C1 segment of cervical spinal cord (tissue), 14 donors: ENCODE measurements at regions not wholly inside any gene's neighbourhood (a gene's known extent, or its start where the extent isn't known, plus 50 kb on each side); places are given as distances from the start of the nearest gene placed in this dataset.

Source experiments
- DNase-seq, 14 donors: peaks; one replicate each; lab custom pipeline; 2025; lab: John Stamatoyannopoulos, UW

DNA sequence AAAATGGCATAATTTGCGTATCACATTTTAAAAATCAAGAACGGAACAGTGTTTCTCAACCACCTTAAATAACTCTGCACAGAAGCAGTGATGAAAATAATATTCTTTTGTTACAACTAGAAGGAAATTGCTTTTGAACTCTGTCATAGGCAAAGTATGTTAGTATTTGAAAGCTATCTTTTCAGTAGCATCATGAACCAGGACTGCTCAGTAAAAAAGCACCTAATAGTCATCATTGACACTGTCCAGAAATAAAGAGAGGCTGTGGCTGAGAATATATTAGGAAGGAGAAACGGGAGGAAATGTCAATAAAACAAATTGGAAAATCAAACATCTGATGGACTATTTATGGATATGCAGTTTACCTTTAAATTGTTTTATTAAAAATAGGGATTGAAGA, 237.2 kb upstream of the AKR1E2 start:
- DNase-seq = no peak

DNA sequence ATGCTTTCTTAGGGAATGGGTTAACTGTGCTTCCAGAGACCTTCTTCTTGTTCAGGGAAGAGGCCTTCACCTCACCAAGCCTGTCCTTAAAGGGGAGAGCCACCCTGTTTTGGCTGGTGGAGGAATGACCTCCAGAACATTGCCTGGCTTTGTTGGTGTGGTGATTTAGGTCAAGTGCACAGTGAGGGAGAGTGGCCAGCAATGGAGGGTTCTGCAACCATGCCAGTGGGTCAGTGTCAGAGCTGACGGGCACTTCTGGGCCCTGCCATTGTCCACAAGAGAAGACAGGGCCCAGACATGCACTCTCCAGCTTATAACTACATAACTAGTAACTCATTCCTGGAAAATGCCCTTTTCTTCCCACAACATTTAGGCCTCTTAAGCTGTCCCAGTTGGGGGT, 238.5 kb upstream of the AKR1E2 start:
- no peak for DNase-seq

DNA sequence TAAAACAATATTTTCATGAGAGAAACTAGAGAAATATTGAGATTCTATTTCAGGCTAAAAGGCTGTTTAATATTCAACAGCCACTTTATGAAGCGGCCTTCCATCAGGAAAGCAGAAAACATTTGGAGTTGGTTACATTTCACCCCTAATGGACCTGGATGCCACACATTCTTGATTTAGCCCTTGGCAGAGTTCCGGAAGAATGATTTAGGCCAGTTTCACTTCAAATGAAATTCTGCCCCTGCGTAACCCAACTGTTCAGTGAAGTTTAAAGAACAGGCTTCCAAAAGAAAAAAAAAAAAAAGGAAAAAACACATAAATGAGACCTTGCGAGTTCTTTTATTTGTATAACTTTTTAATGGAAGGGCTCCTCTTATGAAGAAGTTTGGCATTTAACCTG, 239.2 kb upstream of the AKR1E2 start:
- no peak for DNase-seq

DNA sequence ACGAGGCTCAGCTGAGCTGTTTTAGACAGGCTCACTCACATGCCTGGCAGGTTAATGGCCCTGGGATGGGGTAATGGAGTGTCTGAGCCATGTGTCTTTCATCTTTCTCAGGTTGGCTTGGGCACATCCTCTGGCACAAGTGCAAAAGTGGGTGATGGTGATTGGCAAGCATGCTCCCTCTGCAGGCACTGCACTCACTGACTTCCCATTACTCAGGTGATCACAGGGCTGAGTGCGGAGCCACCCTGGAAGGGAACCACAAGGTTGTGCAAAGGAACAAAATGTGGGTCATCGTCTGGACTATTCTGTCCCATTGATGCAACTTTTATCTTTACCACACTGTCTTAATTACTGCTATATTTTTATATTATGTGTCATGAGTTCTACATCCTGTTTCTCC, 244.1 kb upstream of the AKR1E2 start:
- DNase-seq = no peak

DNA sequence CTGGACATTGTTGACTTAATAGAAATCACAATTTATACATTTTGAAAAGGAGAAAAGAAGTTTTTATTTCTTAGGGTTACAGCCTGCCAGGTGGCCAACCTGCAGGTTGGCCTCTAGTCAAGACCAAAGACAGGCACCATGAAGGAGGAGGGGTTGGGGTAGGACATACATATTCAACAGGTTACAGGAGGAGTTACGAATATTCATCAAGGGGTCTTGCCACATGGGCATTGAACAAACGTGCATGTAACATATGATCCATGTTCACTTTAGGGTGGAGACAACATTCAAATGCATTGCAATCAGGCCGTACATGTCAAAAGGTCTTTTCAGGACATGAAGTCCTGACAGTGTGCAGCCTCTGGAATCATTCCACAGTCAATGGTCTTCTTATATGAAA, 246.2 kb upstream of the AKR1E2 start:
- no peak for DNase-seq

DNA sequence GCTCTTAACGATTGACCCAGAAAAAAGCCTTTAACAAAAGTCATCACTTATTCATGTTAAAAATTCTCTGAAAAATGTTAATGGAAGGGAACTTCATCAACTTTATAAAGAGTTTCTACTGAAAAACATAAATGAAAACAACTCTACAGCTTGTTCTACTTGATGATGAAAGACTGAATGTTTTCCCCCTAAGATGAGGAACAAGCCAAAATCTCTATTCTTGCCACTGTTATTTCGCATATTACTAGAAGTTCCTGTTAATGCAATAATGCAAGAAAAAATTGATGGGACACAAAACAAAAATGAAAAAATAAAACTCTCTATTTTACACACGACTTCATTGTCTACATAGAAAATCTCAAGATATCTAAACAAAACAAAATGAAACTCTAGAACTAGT, 249.8 kb upstream of the AKR1E2 start:
- no peak for DNase-seq

DNA sequence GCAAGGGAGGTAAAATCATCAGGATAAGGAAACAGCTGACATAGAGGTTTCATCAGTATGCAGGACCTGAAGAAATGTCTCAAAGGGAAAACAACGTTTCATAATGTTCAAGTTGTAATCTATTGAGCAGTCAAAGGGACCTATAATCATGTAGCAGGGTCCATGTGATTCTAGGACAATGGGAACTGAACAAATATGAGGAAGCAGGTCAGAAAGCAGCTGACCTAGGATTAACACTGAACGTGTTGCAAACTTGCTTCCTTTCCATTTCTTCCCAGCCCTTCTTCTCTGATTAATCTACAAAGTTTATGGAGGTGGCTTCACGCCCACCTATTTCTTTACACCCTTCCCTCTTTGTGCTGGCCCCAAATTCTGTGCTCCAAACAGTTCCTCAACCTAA, 256.9 kb upstream of the AKR1E2 start:
- DNase-seq = no peak

DNA sequence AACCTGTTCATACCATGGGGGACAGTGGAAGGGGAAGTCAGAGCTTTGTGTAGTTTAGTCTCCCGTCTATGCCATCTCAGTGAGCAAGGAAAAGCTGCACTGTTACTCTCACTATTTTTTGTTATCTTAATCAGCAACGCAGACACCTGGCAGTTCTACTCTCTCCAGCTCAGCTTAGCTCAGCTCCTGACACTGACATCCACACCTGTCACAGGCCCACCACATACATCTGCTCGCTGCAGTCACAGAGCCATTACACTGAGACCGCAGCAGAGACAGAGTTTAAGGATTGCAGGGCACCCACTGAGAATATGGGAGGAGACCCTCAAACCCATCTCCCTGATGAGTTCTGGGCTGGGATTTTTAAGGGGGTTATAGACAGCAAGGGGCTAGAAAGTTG, 257.3 kb upstream of the AKR1E2 start:
- no peak for DNase-seq

DNA sequence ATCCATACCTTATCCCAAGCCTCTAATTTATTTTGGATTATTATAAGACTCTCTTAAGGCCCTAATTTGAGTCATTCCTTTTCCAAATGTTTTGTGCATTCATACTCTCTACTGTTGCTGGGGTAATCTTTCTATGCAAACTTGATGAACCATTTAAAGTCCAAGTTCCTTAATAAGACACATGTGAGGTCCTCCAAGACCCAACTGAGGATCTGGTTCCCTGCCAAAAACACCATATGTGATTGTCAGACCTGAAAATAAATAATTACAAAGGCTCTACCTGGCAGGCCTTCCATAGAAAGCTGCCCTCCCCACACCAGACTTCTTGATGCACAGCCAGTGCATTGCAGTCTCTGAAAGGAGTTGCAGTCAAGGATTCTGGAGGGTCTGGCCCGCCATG, 257.9 kb upstream of the AKR1E2 start:
- no peak for DNase-seq

DNA sequence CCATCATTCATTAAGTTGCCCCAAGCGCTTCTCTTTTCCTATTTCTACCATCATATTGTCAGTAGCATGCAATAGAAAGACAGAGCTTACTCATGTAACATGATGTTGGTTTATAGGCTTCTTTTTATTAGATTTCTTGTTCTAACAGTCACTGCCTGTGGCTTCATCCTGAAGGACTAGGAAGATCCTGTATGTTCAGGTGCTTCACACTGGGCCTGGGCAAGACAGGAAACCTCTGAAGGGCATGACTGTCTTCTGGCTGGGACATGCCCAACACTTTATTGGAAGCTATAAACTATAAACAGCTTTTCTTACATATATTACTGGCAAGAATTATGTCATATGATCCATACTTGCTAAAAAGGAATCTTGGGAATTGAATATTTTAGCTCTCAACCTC, 258.4 kb upstream of the AKR1E2 start:
- DNase-seq = no peak

DNA sequence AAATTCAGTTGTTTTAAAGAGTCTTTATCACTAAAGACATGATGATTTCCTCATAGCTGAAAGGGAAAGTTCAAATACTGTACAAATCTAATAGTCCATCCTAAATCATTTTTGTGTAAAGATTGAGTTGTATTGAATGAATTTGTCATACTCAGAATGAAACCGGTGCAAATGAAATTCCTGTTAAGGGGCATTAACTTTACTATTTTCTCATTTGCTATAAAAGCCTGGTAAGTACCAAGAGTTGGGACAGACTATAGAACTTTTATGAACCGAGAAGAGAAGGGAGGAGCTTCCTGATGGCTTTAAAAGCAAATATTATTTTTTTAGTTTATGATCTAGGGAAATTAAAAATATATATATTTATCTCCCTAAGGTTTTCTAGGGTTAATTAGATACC, 260.0 kb upstream of the AKR1E2 start:
- DNase-seq = no peak

DNA sequence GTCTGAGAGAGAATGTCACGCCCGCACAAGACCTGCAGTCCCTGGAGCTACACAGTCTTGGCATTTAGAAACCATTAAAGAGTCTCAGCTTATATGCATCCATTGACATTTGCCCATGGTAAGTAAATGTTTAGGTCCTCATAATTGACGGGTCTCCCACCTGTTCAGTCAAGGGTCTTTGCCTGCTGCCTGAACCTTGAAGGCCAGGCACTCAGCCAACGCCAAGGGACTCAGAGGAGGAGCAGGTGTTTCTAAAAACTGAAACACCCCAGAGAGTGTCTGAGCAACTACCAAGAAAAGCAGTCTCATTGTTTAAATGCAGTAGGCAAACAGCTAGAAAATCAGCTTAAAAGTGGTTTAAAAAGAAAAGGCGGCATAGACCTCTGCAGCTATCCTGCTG, 264.7 kb upstream of the AKR1E2 start:
- DNase-seq = no peak

DNA sequence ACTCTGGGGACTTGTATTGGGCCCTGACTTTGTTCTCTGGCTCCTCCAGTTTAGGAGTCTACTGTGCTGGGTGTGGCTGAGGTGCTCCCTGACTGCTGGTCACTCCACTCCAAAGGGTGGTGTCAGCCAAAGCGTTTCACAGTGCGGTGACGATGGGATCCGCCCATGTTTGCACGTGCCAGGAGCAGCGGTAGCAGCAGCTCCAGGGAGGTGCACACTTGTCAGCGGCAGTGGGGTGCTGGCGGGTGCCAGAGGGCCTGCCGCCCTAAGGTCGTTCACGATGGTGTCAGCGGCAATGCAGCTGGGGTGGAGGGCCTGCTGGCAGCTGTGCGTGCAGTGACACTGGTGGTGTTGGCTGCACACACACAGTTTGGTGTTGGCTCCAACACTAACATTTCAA, 268.5 kb upstream of the AKR1E2 start:
- DNase-seq = no peak

DNA sequence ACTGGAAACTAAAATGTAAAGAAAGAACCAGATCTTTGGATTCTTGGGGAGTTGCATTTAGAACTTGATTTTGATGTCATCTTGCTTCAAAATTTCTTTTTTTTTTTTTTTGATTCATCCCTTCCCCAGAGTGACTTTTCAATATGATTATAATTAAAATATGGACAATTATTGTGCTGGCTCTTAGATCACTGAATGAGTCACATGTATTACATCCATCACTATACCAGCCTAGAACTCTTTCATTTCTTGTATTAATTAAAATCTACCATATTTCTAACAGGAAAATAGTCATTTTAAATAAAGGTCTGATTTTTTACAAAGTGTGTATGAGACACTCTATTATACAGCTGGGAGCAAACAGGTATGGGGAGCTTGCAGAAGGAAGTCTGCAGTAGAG, 269.5 kb upstream of the AKR1E2 start:
- no peak for DNase-seq

DNA sequence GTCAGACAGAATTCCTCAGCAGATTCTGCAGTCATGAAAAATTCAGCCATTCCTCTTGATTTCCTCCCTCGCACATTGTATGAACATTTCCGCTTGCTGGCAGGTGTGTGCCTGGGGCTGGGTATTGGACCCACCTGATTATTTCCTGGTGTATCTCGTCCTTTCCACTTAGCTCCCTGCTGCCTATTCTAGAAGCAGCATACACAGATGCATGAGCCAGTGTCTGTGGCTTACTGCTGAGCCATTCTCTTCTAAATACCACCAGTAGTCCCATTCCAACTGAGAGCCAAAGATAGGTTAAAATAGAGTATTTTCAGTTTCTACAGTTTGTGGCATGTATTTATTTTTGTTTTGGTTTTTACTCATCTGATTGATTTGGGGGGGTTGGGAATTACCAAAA, 270.1 kb upstream of the AKR1E2 start:
- no peak for DNase-seq

DNA sequence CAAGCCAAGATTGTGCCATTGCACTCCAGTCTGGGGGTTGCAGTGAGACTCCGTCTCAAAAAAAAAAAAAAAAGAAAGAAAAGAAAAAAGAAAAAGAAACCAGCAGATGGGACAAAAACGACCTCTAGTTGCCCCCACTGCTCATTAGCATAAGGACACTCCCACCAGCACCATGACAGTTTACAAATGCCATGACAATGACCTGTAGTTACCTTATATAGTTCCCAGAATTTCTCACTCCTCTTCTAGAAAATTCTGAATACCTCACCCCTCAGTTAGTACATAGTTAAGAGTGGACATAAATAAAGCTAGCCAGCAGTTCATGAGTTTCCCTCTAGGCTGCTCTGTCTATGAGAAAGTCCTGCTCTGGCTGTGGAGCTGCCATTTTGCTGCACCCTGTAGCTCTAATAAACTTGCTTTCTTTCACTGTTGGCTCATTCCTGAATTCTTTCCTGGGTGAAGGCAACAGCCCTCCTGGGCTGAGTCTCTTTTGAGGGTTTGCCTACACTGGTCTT, 276.8 kb upstream of the AKR1E2 start:
- no peak for DNase-seq

DNA sequence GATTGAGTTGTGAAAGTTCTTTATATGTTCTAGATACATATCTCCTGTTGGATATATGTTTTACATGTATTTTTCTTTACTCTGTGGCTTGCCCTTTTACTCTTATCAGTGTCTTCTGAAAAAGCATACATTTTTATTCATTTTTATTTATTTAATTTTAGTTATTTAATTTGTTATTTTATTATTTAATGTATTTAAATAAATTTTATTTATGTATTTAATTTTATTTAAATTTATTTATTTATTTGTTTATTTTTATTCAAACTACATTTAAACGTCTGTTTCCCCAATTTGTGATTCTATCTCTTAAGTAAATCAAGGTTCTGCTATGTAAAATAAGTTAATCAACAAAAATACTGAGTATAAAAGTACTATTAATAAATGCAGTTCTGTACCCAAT, 279.1 kb upstream of the AKR1E2 start:
- no peak for DNase-seq

DNA sequence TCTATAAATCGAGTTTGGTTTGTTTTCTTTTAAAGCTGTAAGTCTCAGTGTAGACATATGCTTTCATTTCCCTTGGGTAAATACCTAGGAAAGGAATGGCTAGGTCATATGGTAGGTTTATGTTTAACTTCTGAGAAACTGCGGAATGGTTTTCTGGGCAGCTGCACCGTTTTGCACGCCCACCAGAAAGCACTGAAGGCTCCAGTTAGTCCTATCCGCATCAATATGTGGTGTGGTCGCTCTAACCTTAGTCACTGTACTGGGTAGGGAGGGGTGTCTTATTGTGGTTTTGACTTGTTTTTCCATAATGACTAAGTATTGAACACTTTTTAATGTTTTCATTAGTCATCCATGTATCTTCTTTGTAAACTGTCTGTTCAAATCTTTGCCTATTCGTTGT, 279.5 kb upstream of the AKR1E2 start:
- DNase-seq = no peak

DNA sequence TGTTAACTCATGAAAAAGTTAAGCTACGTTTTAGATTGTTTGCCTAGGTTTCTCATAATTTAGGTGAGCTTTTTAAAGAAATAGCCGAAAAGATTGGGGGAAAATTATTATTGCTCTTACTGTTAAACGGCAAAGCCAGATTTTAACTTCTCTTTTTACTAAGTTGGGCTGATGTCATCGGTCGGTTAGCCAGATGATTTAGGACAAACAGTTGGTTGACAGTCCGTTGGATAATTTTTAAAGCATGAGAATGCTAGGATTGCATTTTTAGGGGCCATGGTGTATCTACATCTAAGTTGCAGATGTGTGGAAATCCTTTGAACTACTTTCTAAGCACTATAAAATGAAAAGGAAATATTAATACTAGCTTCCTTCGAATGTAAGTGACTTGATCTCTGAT, 280.9 kb upstream of the AKR1E2 start:
- no peak for DNase-seq

DNA sequence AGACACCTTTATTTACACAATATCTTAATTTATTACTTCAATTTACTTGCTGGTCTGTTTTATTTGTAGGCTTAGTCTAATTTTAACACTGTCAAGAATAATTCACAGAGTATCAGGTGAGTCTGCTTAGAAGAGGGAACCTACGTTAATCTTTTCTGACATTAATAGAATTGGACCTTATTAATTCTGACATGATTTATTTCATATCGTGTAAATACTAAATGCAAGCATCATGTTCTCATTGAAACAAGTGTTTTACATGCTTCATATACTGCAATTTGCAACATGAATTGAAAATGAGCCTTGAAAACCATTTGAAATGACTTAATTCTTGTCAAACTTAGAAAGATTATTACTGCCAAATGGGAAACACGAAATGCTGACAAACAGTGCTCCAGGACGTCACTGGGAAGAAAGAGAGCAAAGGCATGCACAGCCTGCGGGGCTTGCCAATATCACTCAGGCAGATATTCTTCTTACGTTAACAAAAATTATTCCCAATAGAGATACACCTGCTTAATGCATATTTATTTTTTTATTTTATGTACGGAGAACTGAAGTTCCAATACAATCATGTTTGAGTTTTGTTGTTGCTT, 282.0 kb upstream of the AKR1E2 start:
- no peak for DNase-seq

DNA sequence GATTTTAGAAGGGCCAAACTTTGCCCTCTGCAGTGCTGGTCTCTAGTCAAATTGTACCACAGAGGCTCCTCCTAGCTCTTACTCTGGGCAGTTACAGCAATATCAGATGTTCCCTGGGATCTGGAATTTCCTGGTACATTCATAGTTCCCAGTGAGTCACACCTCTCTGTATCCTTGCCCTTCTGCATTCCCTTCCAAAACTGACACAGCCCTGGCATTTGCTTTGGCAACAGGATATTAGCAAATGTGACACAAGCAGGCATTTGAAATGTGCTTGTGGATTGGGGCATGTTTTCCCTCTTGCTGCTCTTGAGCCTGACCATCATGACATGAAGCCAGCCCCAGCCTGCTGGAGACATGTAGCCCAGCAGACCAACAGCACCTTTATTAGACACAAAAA, 284.7 kb upstream of the AKR1E2 start:
- DNase-seq = no peak

DNA sequence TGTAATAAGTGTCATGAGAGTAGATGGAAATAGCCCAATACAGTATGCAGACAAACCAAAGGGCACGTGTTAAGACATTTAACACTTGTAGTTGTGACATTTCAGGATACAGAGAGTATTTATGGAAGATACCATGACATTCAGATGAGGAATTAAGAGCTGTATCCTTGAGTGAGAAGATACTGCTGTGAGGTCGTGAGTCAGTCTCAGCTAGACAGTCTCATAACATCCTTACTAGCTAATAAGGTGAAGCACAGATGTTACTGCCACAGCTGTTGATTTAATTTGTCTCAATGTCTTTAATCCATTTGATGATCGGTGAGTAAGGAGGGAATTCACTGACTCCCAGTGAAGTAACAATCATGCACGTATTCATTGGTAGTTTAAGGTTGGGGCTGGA, 288.0 kb upstream of the AKR1E2 start:
- no peak for DNase-seq

DNA sequence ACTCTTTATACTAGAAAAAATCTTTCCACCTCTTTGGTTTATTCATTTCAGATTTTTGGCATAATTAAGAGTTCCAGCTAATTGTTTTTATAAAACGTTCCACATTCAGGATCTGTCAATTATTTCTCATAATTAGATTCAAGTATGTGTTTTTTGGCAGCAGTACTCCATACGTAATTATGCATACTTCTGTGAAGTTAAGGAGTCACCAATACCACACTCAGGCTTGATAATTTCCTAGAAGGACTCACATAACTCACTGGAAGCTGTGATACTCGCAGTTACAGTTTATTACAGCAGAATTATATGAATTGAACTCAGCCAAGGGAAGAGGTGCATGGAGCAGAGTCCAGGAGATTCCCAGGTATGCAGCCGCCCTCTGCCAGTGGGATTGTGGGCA, 290.5 kb upstream of the AKR1E2 start:
- DNase-seq = no peak

DNA sequence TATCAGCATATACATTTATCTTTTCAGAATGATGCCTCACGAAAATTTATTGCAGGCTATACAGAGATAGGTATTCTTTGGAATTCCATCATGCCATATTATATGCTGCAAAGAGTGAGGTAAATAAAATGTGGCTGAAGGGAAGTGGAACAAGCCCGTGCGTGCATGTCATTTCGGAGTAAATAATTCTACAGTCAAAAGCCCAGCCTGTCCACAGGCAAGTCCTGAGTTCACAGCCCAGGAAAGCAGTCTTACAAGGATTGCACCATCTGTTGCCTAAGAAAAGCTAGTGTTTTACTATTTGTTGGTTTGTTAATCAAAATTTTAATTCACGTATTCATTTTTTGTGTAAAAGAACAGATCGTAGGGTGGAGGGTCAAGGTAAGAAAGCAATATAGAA, 292.4 kb upstream of the AKR1E2 start:
- no peak for DNase-seq
